GM18508 (cell line): ENCODE measurements at regions not wholly inside any gene's neighbourhood (a gene's known extent, or its start where the extent isn't known, plus 50 kb on each side); places are given as distances from the start of the nearest gene placed in this dataset.

Experiments used
- ATAC-seq: cut with Tn5 transposase; IDR thresholded peaks from one replicate; pipeline ENCODE4 v1.9.1; 2021; ENCODE audit warnings: moderate number of reproducible peaks; ENCODE audit not compliant: insufficient read depth, unreplicated experiment

DNA sequence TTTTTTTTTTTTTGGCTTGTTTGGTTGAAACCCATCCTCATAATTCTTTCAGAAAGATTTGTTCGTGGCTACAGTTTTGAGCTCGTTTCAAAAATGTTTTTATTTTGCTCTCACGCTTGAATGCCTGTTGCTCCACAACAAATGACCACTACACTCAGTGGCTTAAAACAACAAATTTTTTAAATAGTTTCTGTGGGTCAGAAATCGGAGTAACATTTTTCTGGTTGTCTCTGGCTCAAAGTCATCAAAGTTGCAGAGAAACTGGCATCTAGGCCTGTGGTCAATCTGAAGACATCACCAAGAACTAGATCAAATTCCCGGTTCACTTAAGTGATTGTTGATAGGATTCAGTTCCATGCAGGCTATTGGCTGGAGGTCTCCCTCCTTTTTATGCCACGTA is 560.0 kb downstream of the SNAPC1 start:
- no peak for ATAC-seq

DNA sequence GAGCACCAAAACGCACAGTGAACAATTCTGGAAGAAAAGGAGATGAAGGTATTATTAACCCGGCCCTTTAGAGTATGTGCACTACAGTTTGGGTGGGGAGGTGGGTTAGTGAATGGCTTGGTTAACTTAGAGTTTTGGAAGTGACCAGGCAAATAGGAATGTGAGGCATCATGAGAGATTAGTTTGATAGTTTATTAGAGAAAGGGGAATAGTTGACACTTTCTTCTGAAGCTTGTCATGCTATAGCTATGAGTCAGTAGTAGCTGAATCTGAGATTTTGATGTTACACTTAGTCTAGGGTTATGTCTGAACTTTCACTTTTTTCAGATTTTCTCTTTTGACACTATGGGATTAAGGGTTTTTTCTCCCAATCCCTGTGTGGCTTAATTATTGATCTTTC is 567.2 kb downstream of the SNAPC1 start:
- ATAC-seq: no peak

DNA sequence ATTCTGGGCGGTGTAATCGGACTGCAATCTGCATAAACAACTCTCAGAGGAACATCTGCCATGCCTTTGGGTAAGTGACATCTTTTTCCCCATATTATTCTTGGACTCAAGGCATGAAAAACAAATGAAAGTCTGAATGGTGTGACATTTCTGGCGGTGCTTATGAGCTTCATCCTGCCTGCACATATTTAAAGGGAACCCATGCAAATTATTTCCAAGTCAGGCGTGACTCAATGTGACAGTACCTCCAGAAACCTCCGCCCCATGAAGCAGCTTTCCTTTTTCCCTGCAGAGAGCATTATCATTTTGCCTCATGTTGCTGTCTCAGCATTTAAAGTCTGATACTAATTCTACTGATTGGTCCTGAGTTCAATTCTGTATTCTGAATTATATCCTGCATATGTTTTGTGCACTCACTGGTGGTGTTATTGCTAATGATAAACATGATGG is 585.4 kb downstream of the SNAPC1 start:
- no peak for ATAC-seq

DNA sequence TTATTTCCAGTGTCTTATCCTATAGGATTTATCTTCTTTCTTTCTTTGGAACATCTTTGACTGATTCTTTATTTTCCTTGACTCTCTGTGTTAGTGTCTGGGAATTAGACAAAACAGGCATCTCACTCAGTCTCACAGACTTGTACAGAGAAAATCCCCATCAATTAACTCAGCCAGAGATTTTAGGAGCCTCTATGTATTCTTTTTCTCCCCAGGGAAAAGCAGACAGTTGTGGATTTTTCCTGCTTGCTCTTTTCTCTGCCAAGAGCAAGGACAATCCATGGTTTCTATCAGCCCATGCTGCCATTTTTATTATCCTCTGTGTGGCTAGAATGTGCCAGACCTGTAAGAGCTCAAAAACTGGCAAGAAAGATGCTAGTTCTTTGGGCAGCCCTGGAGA is 595.1 kb downstream of the SNAPC1 start:
- ATAC-seq: no peak

DNA sequence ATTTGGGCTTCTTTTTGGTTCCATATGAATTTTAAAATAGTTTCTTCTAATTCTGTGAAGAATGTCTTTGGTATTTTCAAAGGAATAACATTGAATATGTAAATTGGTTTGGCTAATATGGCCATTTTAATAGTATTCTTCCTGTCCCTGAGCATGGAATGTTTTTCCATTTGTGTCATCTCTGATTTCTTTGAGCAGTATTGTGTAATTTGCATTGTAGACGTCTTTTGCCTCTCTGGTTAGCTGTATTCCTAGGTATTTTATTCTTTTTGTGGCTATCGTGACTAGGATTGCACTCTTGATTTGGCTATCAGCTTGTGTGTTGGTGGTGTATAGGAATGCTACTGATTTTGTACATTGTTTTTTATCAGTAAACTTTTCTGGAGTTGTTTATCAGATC is 601.9 kb downstream of the SNAPC1 start:
- no peak for ATAC-seq

DNA sequence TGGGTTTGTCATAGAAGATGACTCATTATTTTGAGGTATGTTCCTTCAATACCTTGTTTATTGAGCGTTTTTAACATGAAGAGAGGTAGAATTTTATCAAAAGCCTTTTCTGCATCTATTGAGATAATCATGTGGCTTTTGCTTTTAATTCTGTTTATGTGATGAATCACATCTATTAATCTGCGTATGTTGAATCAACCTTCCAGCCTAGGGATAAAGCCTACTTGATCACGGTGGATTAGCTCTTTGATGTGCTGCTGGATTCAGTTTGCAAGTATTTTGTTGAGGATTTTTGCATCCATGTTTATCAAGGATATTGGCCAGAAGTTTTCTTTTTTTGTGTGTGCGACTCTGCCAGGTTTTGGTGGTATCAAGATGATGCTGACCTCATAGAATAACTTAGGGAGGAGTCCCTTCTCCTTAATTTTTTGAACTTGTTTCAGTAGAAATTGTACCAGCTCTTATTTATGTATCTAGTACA is 602.6 kb downstream of the SNAPC1 start:
- ATAC-seq: no peak

DNA sequence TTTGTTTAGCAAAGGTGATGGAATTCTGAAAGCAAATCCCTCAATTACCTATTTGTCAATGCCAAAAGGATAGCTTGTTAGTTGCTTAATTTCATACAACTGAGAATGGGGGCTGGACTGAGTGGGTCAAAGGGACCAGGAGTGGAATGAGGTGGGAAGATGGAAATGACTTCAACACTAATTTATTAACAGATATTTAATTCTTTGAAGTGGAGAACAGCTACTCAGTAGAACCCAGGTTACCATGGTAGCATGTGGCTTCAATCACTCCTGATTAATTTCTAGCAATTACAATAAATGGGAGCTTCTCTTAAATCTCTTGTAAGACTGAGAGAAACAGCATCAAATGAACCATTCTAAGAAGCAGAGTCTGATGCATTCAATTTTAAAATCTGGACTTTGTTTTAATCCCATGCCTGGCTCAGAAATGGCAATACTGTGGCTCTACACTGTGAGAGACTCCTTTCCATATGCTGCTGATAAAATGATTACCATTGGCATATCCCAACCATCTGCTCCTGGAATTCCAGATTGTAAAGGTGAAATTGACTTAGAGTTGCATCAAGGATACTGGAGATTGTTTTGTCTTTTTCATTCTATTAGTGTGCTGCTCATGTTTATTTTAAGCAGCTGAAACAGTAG is 607.8 kb downstream of the SNAPC1 start:
- ATAC-seq: no peak

DNA sequence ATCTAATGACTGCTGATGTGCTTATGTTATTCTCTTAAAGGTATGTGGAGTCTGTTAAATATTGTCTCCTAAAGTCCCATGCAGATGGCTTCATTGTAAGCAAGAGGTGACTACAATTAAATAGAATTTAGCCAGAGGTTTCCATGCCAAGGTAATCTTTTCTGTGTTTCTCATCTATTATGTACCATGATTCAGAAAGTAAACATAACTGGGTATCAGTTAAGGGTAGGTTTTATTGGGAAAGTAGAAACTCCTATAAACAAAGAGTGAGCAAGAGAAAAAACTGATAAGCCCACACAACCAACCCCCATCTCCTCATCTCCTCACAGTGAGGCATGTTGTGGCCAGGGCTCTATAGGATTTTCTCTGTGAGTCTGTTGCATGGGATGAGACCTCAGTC is 611.7 kb downstream of the SNAPC1 start:
- ATAC-seq: no peak

DNA sequence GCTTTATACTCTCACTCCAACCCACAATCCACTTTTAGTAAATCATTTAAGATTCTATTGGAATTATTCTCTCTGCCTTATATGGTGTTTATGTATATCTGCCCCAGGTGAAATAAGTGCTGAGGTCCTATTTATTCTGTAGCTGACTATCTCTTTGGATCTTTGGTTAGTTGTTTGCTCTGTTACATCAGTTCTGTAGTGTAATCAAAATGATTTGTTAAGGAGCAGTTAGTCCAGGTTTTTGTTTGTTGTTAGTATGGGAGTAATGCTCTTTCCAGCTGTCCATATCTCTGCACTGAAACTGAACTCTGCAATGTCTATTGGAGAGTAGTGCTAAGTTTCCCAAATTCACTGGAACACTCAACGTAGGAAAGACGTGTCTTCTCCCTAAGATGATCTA is 615.8 kb downstream of the SNAPC1 start:
- ATAC-seq: no peak

DNA sequence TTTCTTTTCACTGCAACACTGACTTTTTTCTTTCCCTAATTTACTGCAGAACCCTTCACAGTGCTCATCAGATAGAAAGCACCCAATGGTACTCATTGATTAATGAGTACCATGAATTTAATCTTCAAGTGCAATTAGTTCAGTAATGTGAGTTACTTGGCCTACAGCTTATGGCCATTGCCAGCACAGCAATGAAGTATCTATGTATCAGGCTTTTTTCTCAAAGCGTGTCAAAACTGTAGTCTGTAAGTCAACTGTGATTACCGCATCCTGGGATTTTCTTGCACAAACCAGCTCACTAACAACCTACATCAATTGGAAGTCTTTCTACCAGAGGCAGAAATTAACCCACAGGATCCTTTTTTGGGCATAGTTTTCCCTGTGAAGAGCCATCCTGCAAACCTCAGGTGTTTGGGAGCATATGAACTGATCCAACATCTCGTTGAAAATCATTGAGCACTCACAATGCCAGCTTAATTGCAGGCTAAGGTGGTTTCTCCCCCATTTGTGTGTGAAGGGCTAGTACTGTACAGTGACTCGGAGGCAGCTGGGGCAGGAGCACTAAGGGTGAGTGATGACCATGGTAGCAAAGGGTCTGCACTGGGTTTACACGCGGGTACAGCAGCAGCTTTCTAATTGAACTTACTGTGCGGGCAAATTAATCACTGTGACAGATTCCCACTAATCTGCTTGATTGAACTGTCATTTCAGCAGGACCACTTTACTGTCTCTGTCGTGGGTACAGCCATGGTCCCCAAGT is 619.3 kb downstream of the SNAPC1 start:
- no peak for ATAC-seq

DNA sequence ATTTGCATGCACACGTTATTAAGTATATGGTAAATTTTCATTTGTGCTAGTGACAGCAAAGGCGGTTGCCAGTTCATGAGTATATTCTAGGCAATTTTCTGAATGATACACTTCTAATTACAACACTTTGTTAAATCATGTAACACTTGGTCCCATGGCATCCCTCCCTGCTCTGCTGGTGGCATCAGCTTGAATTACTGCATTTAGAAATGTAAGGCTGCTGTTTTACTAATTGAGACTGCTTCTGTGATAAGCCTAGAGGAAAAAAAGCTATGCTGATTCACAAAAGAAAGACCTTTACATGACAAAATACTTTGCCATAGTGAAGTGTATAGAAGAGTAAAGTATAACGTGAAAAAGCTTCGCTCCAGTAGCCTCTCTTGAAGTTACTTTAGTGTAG is 636.1 kb downstream of the KCNH5 start:
- ATAC-seq: no peak

DNA sequence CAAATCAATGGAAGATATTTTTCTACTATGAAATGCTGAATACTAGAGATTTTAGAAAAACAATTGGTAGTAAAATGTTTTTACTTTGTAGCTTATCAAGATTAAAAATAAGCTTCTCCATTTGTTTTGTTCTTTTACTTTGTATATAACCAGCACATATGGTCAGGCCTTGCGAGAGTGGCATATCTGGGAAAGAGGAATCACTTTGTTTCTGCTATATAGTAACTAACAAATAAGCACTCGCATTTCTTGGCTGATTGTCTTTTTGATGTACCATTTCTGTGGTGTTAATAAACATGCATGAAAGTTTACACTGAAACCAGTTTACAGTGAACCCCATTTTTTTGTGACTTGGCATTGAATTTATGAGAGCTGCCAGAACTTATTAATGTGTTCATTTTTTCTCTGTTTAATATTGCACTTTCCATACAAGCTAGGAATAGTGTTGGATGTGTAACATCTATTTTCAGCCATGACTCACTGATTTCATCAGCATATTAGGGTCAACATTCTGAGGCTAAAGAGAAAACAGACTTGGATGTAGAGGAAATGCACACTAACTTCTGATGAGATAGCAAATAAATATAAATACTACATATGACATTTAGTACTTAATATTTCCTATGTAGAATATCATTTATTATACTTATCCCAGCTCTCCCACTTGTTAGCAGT is 635.5 kb downstream of the KCNH5 start:
- ATAC-seq: no peak

DNA sequence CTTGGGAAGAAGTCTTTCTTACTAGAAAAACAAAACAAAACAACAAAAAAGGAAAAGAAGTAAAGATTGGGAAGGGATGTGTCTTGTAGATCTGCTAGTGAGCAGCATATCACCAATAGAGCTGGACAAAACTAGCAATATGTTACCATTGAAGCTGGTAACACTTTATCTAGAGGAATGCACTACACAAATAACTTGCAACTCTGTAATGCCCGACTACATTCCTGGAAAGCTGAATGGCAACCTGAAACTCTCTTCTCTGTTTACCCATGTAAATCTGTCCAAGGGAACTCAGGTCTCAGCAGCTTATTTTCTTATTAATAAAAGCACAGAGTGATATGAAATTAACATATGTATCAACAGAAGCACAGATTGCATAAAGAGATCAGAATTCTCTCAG is 624.4 kb downstream of the KCNH5 start:
- no peak for ATAC-seq

DNA sequence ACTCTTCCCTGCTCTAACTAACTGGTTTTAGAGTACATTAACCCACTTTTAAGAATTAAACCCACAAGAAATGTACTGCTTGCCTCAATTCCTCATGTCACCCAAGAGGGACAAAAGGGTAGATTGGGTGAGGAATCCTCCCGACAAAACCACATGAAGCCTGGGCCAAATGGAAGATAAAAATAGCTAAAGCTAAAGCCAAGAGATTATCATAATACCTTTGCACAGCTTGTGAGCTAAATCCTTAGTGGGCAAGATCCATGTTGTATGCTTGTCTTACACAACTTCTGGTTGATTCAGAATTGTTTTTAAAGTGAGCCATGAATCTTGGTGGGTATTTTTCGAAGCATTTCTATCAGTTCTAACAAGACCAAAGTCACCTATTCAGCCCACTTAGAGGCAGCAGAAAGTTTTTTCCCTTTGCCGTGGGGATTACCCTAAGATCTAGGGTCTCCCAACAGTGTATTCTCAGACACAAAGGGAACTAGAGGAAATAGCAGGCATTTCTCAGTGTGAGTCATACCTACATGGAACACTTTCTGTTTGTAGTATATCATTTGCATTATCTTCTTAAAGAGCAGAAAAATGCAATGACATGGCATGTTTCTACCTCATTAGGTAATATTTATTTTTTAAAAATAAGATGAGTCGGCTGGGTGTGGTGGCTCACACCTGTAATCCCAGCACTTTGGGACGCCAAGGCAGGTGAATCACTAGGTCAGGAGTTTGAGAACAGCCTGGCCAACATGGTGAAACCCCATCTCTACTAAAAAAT is 616.6 kb downstream of the KCNH5 start:
- no peak for ATAC-seq

DNA sequence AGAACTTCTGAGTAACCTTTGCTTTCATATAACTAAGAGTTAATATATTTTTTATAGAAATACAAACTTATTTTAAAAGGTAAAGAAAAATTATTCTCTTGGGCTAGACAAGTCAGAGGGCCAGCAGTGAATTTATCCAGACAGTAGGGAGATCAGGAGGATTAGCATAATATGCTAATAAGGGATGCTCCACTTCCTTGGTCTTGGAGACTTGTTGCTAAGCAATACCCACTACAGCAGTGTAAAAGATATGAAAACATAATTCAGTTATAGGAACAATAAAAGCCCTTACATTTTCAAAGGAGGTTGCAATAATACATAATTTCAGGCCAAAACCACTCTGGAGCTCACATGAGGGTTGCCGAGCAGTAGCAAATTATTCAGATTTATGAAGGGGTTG is 615.6 kb downstream of the KCNH5 start:
- ATAC-seq: no peak

DNA sequence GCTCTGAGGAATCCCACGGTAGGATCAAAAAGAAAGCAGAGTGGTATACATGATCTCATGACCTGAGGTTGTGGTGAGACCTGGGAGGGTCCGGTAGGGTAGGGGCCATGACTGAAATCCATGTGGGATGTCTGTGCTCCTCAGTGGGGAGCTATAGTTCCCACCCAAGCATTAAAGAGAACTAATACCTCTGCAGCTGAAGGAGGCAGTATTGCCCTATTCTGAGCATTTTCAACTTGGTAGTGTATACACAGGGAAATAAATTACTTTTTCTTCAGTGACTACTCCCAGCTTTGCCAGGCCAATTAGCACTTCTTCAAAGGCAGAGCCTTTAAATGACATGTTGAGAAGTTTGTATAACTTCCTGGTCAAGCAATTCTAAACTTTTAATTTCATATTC is 613.8 kb downstream of the KCNH5 start:
- ATAC-seq: no peak

DNA sequence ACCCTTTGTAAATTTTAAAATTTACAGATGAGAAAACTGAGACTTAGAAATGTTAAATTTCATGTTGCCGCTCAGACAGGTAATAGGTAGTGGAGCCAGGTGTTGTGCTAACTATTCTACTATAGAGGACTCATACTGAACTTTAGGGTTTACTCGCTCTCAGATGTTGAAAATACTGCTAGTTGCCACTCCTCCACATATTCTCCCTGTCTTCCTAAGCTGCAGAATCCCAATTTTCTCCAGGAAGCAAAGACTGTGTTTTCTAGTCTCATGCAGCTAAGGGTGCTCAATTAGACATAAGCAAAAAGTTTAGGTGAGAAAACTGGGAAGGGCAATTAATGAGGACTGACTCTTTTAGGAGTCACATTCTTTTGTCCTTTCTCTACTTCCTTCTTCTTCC is 612.3 kb downstream of the KCNH5 start:
- no peak for ATAC-seq

DNA sequence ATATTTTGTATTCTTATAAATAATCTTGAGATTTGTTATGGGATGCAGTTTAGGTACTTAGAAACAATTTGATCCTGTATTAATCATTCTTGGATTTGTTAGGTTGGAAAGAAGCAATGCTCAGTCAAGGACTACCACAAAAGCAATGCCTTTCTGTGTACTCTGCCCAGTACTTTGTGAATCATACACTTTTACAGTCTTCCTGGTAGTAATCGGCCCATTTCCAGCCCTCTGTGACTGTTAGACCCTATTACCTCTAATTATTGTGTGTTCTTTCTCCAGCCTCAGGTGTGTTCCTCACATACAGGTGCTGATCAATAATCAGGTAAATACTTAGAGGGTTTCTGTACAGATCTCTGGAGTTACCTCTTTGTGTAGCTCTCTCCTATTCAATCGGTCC is 609.0 kb downstream of the KCNH5 start:
- ATAC-seq: no peak

DNA sequence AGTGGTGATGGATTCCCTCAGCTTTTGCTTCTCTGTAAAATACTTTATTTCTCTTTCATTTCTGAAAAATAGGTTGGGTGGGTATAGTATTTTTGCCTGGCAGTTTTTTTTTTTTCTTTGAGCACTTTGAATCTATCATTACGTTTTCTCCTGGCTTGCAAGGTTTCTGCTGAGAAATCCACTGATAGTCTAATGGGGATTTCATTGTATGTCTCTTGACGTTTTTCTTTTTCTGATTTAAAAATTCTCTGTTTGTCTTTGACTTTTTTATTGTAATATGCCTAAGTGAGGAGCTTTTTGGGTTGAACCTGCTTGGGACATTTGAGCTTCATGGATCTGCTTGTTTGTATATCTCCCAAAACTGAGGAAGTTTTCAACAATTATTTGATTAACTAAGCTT is 606.0 kb downstream of the KCNH5 start:
- no peak for ATAC-seq

DNA sequence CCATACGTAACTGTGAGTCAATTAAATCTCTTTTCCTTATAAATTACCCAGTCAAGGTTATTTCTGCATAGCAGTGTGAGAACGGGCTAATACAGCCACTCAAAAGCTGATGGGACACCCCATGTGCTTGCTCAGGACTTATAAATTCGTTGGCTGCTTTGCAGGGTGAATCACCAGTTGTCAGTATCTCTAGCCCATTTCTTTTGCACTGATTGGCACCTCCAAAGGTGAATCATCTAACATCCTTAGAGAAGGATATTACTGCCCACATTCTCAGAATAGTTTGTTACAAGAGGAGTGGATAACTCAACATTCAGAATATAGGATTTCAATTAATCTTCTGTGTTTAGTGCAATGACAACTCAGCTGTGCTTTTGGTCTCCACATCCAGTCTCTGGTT is 601.5 kb downstream of the KCNH5 start:
- no peak for ATAC-seq

DNA sequence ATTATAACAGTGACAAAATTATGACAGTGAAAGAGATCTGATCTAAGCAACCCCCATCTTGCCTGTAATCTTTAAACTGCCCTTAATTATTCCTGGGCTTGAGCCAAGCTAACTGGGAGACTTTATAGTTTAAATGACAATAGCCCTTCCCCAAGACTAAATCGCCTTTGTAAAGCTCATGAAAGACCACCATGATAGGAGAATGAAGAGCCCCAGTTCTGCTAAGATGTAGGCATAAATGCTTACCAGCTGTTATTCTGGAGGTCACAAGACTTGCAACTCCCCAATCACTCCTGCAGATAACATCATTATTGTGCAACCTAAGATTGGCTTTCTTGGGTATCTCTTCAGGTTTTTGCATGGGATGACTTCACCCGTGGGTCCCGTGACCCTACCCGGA is 599.7 kb downstream of the KCNH5 start:
- ATAC-seq: no peak
